Kidney (tissue), 13 donors: ENCODE measurements at regions not wholly inside any gene's neighbourhood (a gene's known extent, or its start where the extent isn't known, plus 50 kb on each side); places are given as distances from the start of the nearest gene placed in this dataset.
A peak's percentile ranks its signal among the peaks of the same experiment; 100 is the strongest.

ENCODE experiments used
- DNase-seq, 5 donors: peaks; one replicate each; pipeline ENCODE4 v3.0.0-alpha.2; 2013 to 2020
- FAIRE-seq: peaks from 2 replicates; lab custom pipeline; 2012; peaks lifted over from hg19 to GRCh38; lab: Jason Lieb, UNC
- H3K27ac ChIP-seq, 2 donors: one replicate each; pipeline ENCODE4 v1.7.0; 2013; ENCODE audit warnings: low read depth in 2 of 2, low read length in 2 of 2, inconsistent platforms in 1 of 2
- H3K27me3 ChIP-seq: one replicate; pipeline ENCODE4 v1.7.1; 2013; ENCODE audit warnings: low read length, inconsistent platforms; ENCODE audit not compliant: control insufficient read depth, insufficient read depth
- H3K36me3 ChIP-seq, 3 donors: one replicate each; pipeline versions ENCODE4 v1.7.0 to v1.7.1; 2013; ENCODE audit warnings: low read length in 3 of 3, control low read depth in 1 of 3, inconsistent platforms in 1 of 3; ENCODE audit not compliant: insufficient read depth in 3 of 3, control insufficient read depth in 2 of 3
- H3K4me1 ChIP-seq, 3 donors: one replicate each; pipeline versions ENCODE4 v1.7.0 to v1.7.1; 2013; ENCODE audit warnings: low read length in 3 of 3, inconsistent platforms in 1 of 3, low read depth in 1 of 3; ENCODE audit not compliant: control insufficient read depth in 2 of 3, insufficient read depth in 2 of 3
- H3K4me3 ChIP-seq, 3 donors: one replicate each; pipeline versions ENCODE4 v1.7.0 to v1.8.1; 2013; ENCODE audit warnings: low read length in 3 of 3, control low read depth in 1 of 3, inconsistent platforms in 1 of 3
- H3K9ac ChIP-seq, 3 donors: one replicate each; pipeline versions ENCODE4 v1.7.0 to v1.7.1; 2013; ENCODE audit warnings: low read length in 3 of 3, control low read depth in 1 of 3, inconsistent platforms in 1 of 3
- H3K9me3 ChIP-seq, 3 donors: one replicate each; pipeline versions ENCODE4 v1.7.0 to v1.7.1; 2013; ENCODE audit warnings: low read length in 3 of 3, control low read depth in 1 of 3, inconsistent platforms in 1 of 3; ENCODE audit not compliant: control insufficient read depth in 2 of 3, insufficient read depth in 1 of 3
- intact Hi-C: fragments of 100-400 bp; cut with DNase I; formaldehyde crosslinking; loops from one replicate; pipeline ENCODE4 v1.11.1; 2022
- TF ChIP-seq, protein P1 (sequence below): IDR thresholded peaks from 3 replicates; pipeline ENCODE4 v1.5.1; 2012; ENCODE audit warnings: mild to moderate bottlenecking, moderate library complexity, borderline replicate concordance; ENCODE audit not compliant: insufficient read depth; ENCODE audit errors: extremely low read depth
- donor health status: control.
- donor health status: control.
- donor health status: control.
- donor health status: control.
- donor health status: control.
- donor health status: DM: yes; HTN: yes; CAD: no.
- donor health status: Normal renal cell carcinoma (clear cell type).

DNA sequence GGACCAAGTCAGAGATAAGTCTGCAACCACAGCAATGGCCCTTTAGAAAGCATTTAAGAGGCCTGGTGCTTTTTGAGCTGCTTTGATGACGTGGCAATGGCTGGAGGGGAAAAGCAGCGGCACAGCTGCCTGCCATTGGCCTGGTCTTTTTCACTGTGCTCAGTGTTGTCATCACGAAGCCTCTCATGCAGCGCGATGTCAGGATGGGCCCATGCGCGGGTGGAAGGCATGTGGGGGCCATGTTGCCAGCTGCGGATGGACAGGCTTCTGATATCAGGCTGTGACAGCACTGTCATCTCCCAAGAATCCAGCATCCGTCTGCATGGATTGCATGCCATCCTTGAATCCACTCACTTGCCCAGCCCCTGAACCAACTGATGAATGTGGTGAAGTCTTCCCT lies 204.5 kb downstream of the ACKR3 start:
- Histone ChIP-seq H3K9me3 (no peaks in the 10 kb centered on the region), H3K27me3 (no peaks in the 10 kb centered on the region), H3K36me3 (no peaks in the 10 kb centered on the region), H3K9ac (no peak overlapping the region), H3K4me3 (no peak overlapping the region), H3K4me1 (no peaks in the 10 kb centered on the region), H3K27ac (no peak overlapping the region)
- intact Hi-C loops = no loop called here
- no peak for FAIRE-seq
- DNase-seq = no peak
- TF ChIP-seq, protein P1, sequence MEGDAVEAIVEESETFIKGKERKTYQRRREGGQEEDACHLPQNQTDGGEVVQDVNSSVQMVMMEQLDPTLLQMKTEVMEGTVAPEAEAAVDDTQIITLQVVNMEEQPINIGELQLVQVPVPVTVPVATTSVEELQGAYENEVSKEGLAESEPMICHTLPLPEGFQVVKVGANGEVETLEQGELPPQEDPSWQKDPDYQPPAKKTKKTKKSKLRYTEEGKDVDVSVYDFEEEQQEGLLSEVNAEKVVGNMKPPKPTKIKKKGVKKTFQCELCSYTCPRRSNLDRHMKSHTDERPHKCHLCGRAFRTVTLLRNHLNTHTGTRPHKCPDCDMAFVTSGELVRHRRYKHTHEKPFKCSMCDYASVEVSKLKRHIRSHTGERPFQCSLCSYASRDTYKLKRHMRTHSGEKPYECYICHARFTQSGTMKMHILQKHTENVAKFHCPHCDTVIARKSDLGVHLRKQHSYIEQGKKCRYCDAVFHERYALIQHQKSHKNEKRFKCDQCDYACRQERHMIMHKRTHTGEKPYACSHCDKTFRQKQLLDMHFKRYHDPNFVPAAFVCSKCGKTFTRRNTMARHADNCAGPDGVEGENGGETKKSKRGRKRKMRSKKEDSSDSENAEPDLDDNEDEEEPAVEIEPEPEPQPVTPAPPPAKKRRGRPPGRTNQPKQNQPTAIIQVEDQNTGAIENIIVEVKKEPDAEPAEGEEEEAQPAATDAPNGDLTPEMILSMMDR = no peak

DNA sequence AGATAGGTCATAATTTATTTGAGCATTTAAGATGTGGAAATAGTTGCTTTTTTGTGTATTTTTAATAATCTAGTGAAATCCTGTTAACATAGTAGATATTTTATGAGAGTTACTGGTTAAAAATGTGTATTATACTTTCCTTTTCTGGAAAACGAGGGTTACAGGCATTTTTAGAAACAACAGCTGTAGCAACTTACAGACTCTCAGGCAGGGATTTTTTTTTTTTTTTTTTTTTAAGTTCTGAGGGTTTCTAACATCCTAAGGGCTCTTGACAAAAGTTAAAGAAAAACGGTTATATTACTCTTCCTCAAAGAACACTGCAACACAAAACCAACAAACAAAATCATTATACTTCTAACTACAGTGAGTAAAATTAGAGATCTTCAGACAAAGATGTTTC lies 205.9 kb downstream of the ACKR3 start:
- intact Hi-C loops = no loop called here

DNA sequence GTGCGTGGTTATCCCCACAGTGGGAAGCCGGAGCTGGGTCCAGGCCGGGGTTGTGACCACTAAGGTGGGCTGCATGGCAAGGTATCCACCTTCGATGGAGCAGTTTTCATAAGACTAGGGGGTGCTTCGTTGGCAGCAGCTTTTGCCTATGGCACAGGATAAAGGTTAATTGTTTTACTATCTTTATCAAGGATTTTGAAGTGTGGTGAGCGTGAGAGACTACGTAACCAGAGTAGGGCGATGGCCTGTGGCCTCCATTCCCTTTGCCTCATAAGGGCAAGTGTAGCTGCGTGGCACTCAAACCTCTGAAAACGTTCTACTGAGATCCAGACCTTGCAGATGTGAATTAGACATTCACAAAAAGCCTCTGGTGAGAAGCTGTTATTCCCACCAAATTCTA lies 206.6 kb downstream of the ACKR3 start:
- H3K27me3 ChIP-seq = no peaks in the 10 kb centered on the region
- TF ChIP-seq, protein P1 = no peak
- intact Hi-C loops = no loop called here
- no peak overlapping the region for H3K27ac ChIP-seq
- FAIRE-seq = no peak
- no peaks in the 10 kb centered on the region for H3K36me3 ChIP-seq
- H3K9me3 ChIP-seq = no peaks in the 10 kb centered on the region
- no peaks in the 10 kb centered on the region for H3K4me1 ChIP-seq
- no peak overlapping the region for H3K9ac ChIP-seq
- no peak overlapping the region for H3K4me3 ChIP-seq
- DNase-seq = no peak

More for the DNA sequence above, 205.9 kb downstream of the ACKR3 start:
- no peak overlapping the region for H3K27ac ChIP-seq
- DNase-seq (peak in 1 of 5 donors; percentile 63), FAIRE-seq (no peak)
- H3K4me3 ChIP-seq = no peak overlapping the region
- H3K27me3 ChIP-seq = no peaks in the 10 kb centered on the region
- TF ChIP-seq, protein P1 = no peak
- no peaks in the 10 kb centered on the region for H3K4me1 ChIP-seq
- H3K9ac ChIP-seq = no peak overlapping the region
- H3K9me3 ChIP-seq = no peaks in the 10 kb centered on the region
- H3K36me3 ChIP-seq = no peaks in the 10 kb centered on the region

DNA sequence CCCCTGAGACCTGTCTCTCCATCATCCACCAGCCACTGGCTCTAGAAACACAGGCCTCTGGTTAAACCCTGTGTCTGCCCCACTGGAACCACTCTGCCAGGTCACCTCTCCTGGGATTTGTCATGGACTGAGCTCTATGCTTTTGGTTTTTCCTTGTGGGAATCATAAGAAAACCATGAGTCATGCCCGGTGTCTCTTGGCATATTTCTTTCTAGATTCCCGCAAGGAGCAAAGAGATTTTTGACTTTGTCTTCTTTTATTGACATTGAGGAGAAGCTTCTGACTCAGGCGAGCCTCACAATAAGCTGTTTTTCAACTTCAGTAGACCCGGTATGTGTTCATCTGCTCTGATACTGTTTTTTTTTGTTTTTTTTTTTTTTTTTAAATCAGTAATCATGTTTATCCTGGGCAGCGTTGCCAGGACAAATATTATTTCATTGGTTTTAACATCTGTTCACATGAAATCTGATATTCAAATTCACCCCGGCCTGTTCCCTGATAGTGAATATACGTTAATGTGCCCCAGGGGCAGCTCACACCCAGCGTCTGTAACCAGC lies 207.1 kb downstream of the ACKR3 start:
- no peak for FAIRE-seq
- no peaks in the 10 kb centered on the region for H3K27me3 ChIP-seq
- H3K27ac ChIP-seq = no peak overlapping the region
- no peaks in the 10 kb centered on the region for H3K4me1 ChIP-seq
- peak in 1 of 5 donors; percentile 25 for DNase-seq
- no peak overlapping the region for H3K4me3 ChIP-seq
- no peaks in the 10 kb centered on the region for H3K36me3 ChIP-seq
- intact Hi-C loops = no loop called here
- no peaks in the 10 kb centered on the region for H3K9me3 ChIP-seq
- no peak overlapping the region for H3K9ac ChIP-seq
- TF ChIP-seq, protein P1 = no peak
